IMR-90 (cell line): ENCODE measurements at regions not wholly inside any gene's neighbourhood (a gene's known extent, or its start where the extent isn't known, plus 50 kb on each side); places are given as distances from the start of the nearest gene placed in this dataset.

Experiments
- ATAC-seq: fragments of 200-7000 bp; cut with Tn5 transposase; 2 replicates; pipeline ENCODE4 v1.9.1; 2020; ENCODE audit warnings: low read depth, mild to moderate bottlenecking, moderate library complexity
- BruUV-seq: library from RNA; stranded (reverse); fragments of 400-500 nt; replicated peaks from 2 replicates; lab custom pipeline; 2021; lab: Mats Ljungman, UMichigan
- CTCF ChIA-PET: fragments of 300-600 bp; formaldehyde crosslinking; extraction: SDS; loops from one replicate; lab custom pipeline; 2021; ENCODE audit warnings: antibody characterized with exemption; lab: Yijun Ruan, JAX
- POLR2A ChIA-PET: fragments of 300-600 bp; sonication (Branson Sonifier 250); formaldehyde crosslinking; loops from one replicate; lab custom pipeline; 2022; ENCODE audit warnings: antibody characterized with exemption; ENCODE audit not compliant: unreplicated experiment; lab: Charles Lee
- DNase-seq: peaks from one replicate; pipeline ENCODE4 v3.0.0; 2013
- H2AFZ ChIP-seq: replicated peaks from 2 replicates; pipeline ENCODE3; 2013; ENCODE audit warnings: low read length, mild to moderate bottlenecking; ENCODE audit not compliant: poor library complexity
- H2AK5ac ChIP-seq: 2 replicates; pipeline ENCODE4 v1.6.1; 2013; ENCODE audit warnings: low read depth, low read length, inconsistent platforms
- H2AK9ac ChIP-seq: replicated peaks from 2 replicates; pipeline ENCODE3; 2013; ENCODE audit warnings: mild to moderate bottlenecking, low read depth, low read length, moderate library complexity; ENCODE audit not compliant: poor library complexity
- H2BK120ac ChIP-seq: 2 replicates; pipeline ENCODE4 v1.6.1; 2013; ENCODE audit warnings: low read depth, low read length, inconsistent platforms
- H2BK15ac ChIP-seq: 3 replicates; pipeline ENCODE4 v1.6.1; 2013; ENCODE audit warnings: low read depth, low read length, inconsistent platforms
- H2BK20ac ChIP-seq: 2 replicates; pipeline ENCODE4 v1.6.1; 2013; ENCODE audit warnings: low read depth, mild to moderate bottlenecking, inconsistent platforms, low read length, moderate library complexity
- H2BK5ac ChIP-seq: 2 replicates; pipeline ENCODE4 v1.6.1; 2013; ENCODE audit warnings: mild to moderate bottlenecking, low read depth, low read length, inconsistent platforms; ENCODE audit not compliant: poor library complexity, severe bottlenecking
- H3K14ac ChIP-seq: replicated peaks from 2 replicates; pipeline ENCODE4 v1.6.1; 2013; ENCODE audit warnings: low read depth, low read length, inconsistent platforms
- H3K18ac ChIP-seq: 2 replicates; pipeline ENCODE4 v1.6.1; 2013; ENCODE audit warnings: low read depth, low read length, control low read depth
- H3K23ac ChIP-seq: 2 replicates; pipeline ENCODE4 v1.6.1; 2013; ENCODE audit warnings: low read depth, low read length, inconsistent platforms
- H3K27ac ChIP-seq: 2 replicates; pipeline ENCODE4 v1.5.1; 2013; ENCODE audit warnings: mild to moderate bottlenecking, control low read depth, low read length; ENCODE audit not compliant: insufficient read depth
- H3K27me3 ChIP-seq: 2 replicates; pipeline ENCODE4 v1.6.1; 2013; ENCODE audit warnings: low read length; ENCODE audit not compliant: control insufficient read depth, insufficient read depth
- H3K36me3 ChIP-seq: 2 replicates; pipeline ENCODE4 v1.6.1; 2013; ENCODE audit warnings: low read length, mixed read lengths; ENCODE audit not compliant: control insufficient read depth, insufficient read depth
- H3K4ac ChIP-seq: 2 replicates; pipeline ENCODE4 v1.6.1; 2013; ENCODE audit warnings: low read depth, low read length, inconsistent platforms
- H3K4me1 ChIP-seq: 2 replicates; pipeline ENCODE4 v1.6.1; 2013; ENCODE audit warnings: low read length, mixed read lengths; ENCODE audit not compliant: control insufficient read depth, insufficient read depth
- H3K4me2 ChIP-seq: 2 replicates; pipeline ENCODE4 v1.6.1; 2013; ENCODE audit warnings: low read depth, mild to moderate bottlenecking, control low read depth, low read length, moderate library complexity
- H3K4me3 ChIP-seq: 2 replicates; pipeline ENCODE4 v1.5.1; 2013; ENCODE audit warnings: low read depth, mild to moderate bottlenecking, control low read depth, low read length, moderate library complexity; ENCODE audit not compliant: insufficient read depth
- H3K56ac ChIP-seq: 2 replicates; pipeline ENCODE4 v1.6.1; 2013; ENCODE audit warnings: low read length, inconsistent platforms; ENCODE audit not compliant: insufficient read depth; ENCODE audit errors: extremely low read depth
- H3K79me1 ChIP-seq, 2 experiments: 2 replicates each; pipeline ENCODE4 v1.6.1; 2013; ENCODE audit warnings: low read length in 2 of 2, inconsistent platforms in 1 of 2, low read depth in 1 of 2
- H3K9ac ChIP-seq: 2 replicates; pipeline ENCODE4 v1.6.1; 2013; ENCODE audit warnings: low read depth, low read length, control low read depth
- H3K9me1 ChIP-seq: 2 replicates; pipeline ENCODE4 v1.6.1; 2013; ENCODE audit warnings: low read length, inconsistent platforms; ENCODE audit not compliant: insufficient read depth
- H3K9me3 ChIP-seq: 2 replicates; pipeline ENCODE4 v1.6.1; 2013; ENCODE audit warnings: low read length; ENCODE audit not compliant: control insufficient read depth, insufficient read depth
- H4K20me1 ChIP-seq: 2 replicates; pipeline ENCODE4 v1.6.1; 2013; ENCODE audit warnings: low read length, inconsistent platforms; ENCODE audit not compliant: insufficient read depth
- H4K5ac ChIP-seq: 2 replicates; pipeline ENCODE4 v1.6.1; 2013; ENCODE audit warnings: mild to moderate bottlenecking, low read depth, low read length, control low read depth
- H4K8ac ChIP-seq, 2 experiments: 2 replicates each; pipeline ENCODE4 v1.6.1; 2013; ENCODE audit warnings: low read depth in 2 of 2, low read length in 2 of 2, control low read depth in 1 of 2, inconsistent platforms in 1 of 2
- H4K91ac ChIP-seq: 2 replicates; pipeline ENCODE4 v1.6.1; 2013; ENCODE audit warnings: low read depth, low read length, inconsistent platforms; ENCODE audit not compliant: insufficient read depth
- BHLHE40 ChIP-seq: fragments of 150-350 bp; IDR thresholded peaks from 2 replicates; pipeline ENCODE4 v1.6.1; 2016; ENCODE audit warnings: mild to moderate bottlenecking, low read depth, low read length
- CEBPB ChIP-seq: IDR thresholded peaks from 2 replicates; pipeline ENCODE4 v1.6.1; 2012; ENCODE audit warnings: low read depth, low read length, improper control_type of control experiment
- CHD1 ChIP-seq: IDR thresholded peaks from 2 replicates; pipeline ENCODE4 v1.6.1; 2012; ENCODE audit warnings: low read depth, low read length, improper control_type of control experiment
- CTCF ChIP-seq: conservative IDR thresholded peaks from 2 replicates; pipeline ENCODE4 v1.5.1; 2012; ENCODE audit warnings: mild to moderate bottlenecking, low read depth, low read length, improper control_type of control experiment
- ELK1 ChIP-seq: fragments of 150-350 bp; IDR thresholded peaks from 2 replicates; pipeline ENCODE4 v1.6.1; 2016; ENCODE audit warnings: low read depth, mild to moderate bottlenecking, low read length, moderate library complexity, borderline replicate concordance
- FOS ChIP-seq: fragments of 150-350 bp; IDR thresholded peaks from 2 replicates; pipeline ENCODE4 v1.6.1; 2016; ENCODE audit warnings: low read depth, low read length
- MAFK ChIP-seq: IDR thresholded peaks from 2 replicates; pipeline ENCODE4 v1.6.1; 2012; ENCODE audit warnings: low read depth, low read length, improper control_type of control experiment
- MAZ ChIP-seq: IDR thresholded peaks from 2 replicates; pipeline ENCODE4 v1.6.1; 2012; ENCODE audit warnings: low read depth, mild to moderate bottlenecking, low read length, improper control_type of control experiment, moderate library complexity, borderline replicate concordance
- MXI1 ChIP-seq: IDR thresholded peaks from 2 replicates; pipeline ENCODE4 v1.6.1; 2012; ENCODE audit warnings: low read depth, mild to moderate bottlenecking, low read length, moderate library complexity, borderline replicate concordance
- NFE2L2 ChIP-seq: fragments of 150-350 bp; IDR thresholded peaks from 2 replicates; pipeline ENCODE4 v1.6.1; 2016; ENCODE audit warnings: low read depth, mild to moderate bottlenecking, low read length
- POLR2A ChIP-seq: IDR thresholded peaks from 2 replicates; pipeline ENCODE4 v1.6.1; 2012; ENCODE audit warnings: mild to moderate bottlenecking, low read depth, low read length
- RAD21 ChIP-seq: IDR thresholded peaks from 2 replicates; pipeline ENCODE4 v1.6.1; 2012; ENCODE audit warnings: low read length, improper control_type of control experiment
- RCOR1 ChIP-seq: IDR thresholded peaks from 2 replicates; pipeline ENCODE4 v1.6.1; 2012; ENCODE audit warnings: mild to moderate bottlenecking, low read length, improper control_type of control experiment; ENCODE audit not compliant: insufficient replicate concordance
- RFX5 ChIP-seq: IDR thresholded peaks from 2 replicates; pipeline ENCODE4 v1.8.0; 2012; ENCODE audit warnings: low read depth, mild to moderate bottlenecking, low read length, moderate library complexity
- SMC3 ChIP-seq: fragments of 150-350 bp; IDR thresholded peaks from 2 replicates; pipeline ENCODE4 v1.6.1; 2016; ENCODE audit warnings: low read depth, mild to moderate bottlenecking, antibody characterized with exemption, low read length, moderate library complexity
- USF2 ChIP-seq: fragments of 150-350 bp; IDR thresholded peaks from 2 replicates; pipeline ENCODE4 v1.6.1; 2017; ENCODE audit warnings: mild to moderate bottlenecking, antibody characterized with exemption, low read length, low read depth
- WGBS, 2 experiments: methylation state at CpG; one replicate each; pipeline versions ENCODE4 v1.1.5 to v1.1.7; 2013; ENCODE audit warnings: missing lambda C conversion rate in 2 of 2; ENCODE audit not compliant: insufficient read length in 1 of 2; ENCODE audit errors: extremely low coverage in 2 of 2; 5-methylcytosine and 5-hydroxymethylcytosine counted together
- dilution Hi-C: fragments of 300-500 bp; cut with HindIII; formaldehyde crosslinking; loops from one replicate; pipeline ENCODE4 v1.14.3; 2018; ENCODE audit warnings: low sequenced_read_pairs; ENCODE audit not compliant: unreplicated experiment
- in situ Hi-C: fragments of 300-500 bp; cut with MboI; formaldehyde crosslinking; loops from 3 replicates; pipeline ENCODE4 v1.14.3; 2019; ENCODE audit warnings: low sequenced_read_pairs, inconsistent platforms, mixed read lengths
- intact Hi-C: fragments of 100-400 bp; cut with micrococcal nuclease; formaldehyde crosslinking; loops from 2 replicates; pipeline ENCODE4 v1.10.0; 2022

DNA sequence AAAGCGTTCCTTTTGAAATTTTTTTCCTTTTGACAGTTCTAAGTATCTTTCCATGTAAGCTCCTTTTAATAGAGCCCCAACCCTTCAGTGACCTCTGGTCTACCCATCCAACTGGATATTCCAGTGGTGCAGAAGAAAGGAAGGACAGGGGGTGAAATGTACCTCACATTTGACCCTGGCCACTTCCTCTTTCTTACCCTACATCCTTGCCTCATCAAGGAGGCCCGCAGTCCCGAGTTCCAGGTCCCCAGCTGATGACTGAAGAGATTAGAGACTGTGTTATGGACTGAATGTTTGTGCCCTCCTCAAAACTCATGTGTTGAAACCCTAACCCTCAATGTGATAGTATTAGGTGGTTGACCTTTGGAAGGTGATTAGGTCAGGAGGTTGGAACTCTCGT lies 158.1 kb downstream of the RBM43 start:
- DNase-seq (no peak), ATAC-seq (no peak)
- no CpG with 5 or more reads among the region's 4 CpGs for WGBS, 2 experiments
- no peak overlapping the region for H2BK20ac ChIP-seq
- no peaks in the 10 kb centered on the region for H3K79me1 ChIP-seq
- peaks cover 8% of the 10 kb centered on the region; the same call in 1 of the 2 replicates for H3K9me3 ChIP-seq
- no peak overlapping the region for H2BK15ac ChIP-seq
- dilution Hi-C loops, result no loop called here
- no peak overlapping the region for H3K4me2 ChIP-seq
- no peak overlapping the region for H3K4ac ChIP-seq
- H3K27me3 ChIP-seq, result no peaks in the 10 kb centered on the region
- no peak overlapping the region for H4K91ac ChIP-seq
- no peak overlapping the region for H2AFZ ChIP-seq
- no peak overlapping the region for H2AK5ac ChIP-seq
- H2BK120ac ChIP-seq, result no peak overlapping the region
- ChIA-PET POLR2A (no interaction called here), CTCF (no interaction called here)
- no peak overlapping the region for H2AK9ac ChIP-seq
- H3K14ac ChIP-seq, result no peak overlapping the region
- no TSS peak for BruUV-seq
- H3K18ac ChIP-seq, result no peak overlapping the region
- H3K9ac ChIP-seq, result no peak overlapping the region
- intact Hi-C loops, result no loop called here
- TF ChIP-seq RFX5, result no peak
- no peak for TF ChIP-seq NFE2L2
- no peak for TF ChIP-seq MAZ
- TF ChIP-seq BHLHE40, result no peak
- no peak for TF ChIP-seq POLR2A
- no peak for TF ChIP-seq CEBPB
- no peak for TF ChIP-seq FOS
- TF ChIP-seq MAFK, result no peak
- TF ChIP-seq RAD21, result no peak
- no peak for TF ChIP-seq ELK1
- TF ChIP-seq USF2, result no peak
- TF ChIP-seq MXI1, result no peak
- no peak for TF ChIP-seq SMC3
- no peak for TF ChIP-seq CHD1
- TF ChIP-seq CTCF, result no peak
- no peak for TF ChIP-seq RCOR1
- no peak overlapping the region for H2BK5ac ChIP-seq
- H3K56ac ChIP-seq, result no peak overlapping the region
- H4K8ac ChIP-seq, result no peak overlapping the region
- H3K23ac ChIP-seq, result no peak overlapping the region
- no peak overlapping the region for H3K4me3 ChIP-seq
- H4K5ac ChIP-seq, result no peak overlapping the region
- in situ Hi-C loops, result no loop called here
- H3K4me1 ChIP-seq, result no peaks in the 10 kb centered on the region
- no peaks in the 10 kb centered on the region for H4K20me1 ChIP-seq
- no peaks in the 10 kb centered on the region for H3K36me3 ChIP-seq
- H3K27ac ChIP-seq, result no peak overlapping the region
- no peaks in the 10 kb centered on the region for H3K9me1 ChIP-seq
